H9 (cell line): ENCODE measurements at regions not wholly inside any gene's neighbourhood (a gene's known extent, or its start where the extent isn't known, plus 50 kb on each side); places are given as distances from the start of the nearest gene placed in this dataset.

Experiments
- DNase-seq: peaks from one replicate; pipeline ENCODE4 v3.0.0-alpha.2; 2017
- H2AFZ ChIP-seq: one replicate; pipeline ENCODE4 v1.6.1; 2013; ENCODE audit warnings: mild to moderate bottlenecking, low read length, control low read depth, moderate library complexity
- H2AK5ac ChIP-seq: 2 replicates; pipeline ENCODE4 v1.6.1; 2013; ENCODE audit warnings: low read length, control low read depth, mixed read lengths; ENCODE audit not compliant: insufficient read length
- H2BK120ac ChIP-seq: one replicate; pipeline ENCODE4 v1.6.1; 2013; ENCODE audit warnings: low read depth, mild to moderate bottlenecking, low read length, control low read depth, inconsistent platforms; ENCODE audit not compliant: poor library complexity, severe bottlenecking
- H2BK12ac ChIP-seq: 2 replicates; pipeline ENCODE4 v1.6.1; 2013; ENCODE audit warnings: low read length, control low read depth, mixed read lengths, low read depth; ENCODE audit not compliant: insufficient read length
- H2BK15ac ChIP-seq: 2 replicates; pipeline ENCODE4 v1.6.1; 2013; ENCODE audit warnings: low read depth, low read length, control low read depth
- H2BK20ac ChIP-seq: one replicate; pipeline ENCODE4 v1.6.1; 2013; ENCODE audit warnings: low read depth, mild to moderate bottlenecking, low read length, control low read depth, inconsistent platforms; ENCODE audit not compliant: poor library complexity, severe bottlenecking
- H2BK5ac ChIP-seq: 2 replicates; pipeline ENCODE4 v1.6.1; 2013; ENCODE audit warnings: low read length, control low read depth, mixed read lengths; ENCODE audit not compliant: insufficient read length
- H3K14ac ChIP-seq: 2 replicates; pipeline ENCODE4 v1.6.1; 2013; ENCODE audit warnings: low read length, control low read depth; ENCODE audit not compliant: insufficient read depth
- H3K18ac ChIP-seq: 2 replicates; pipeline ENCODE4 v1.6.1; 2013; ENCODE audit warnings: low read depth, mild to moderate bottlenecking, mixed read lengths, low read length, control low read depth; ENCODE audit not compliant: insufficient read length
- H3K23ac ChIP-seq: 2 replicates; pipeline ENCODE4 v1.6.1; 2013; ENCODE audit warnings: low read length, control low read depth, mixed read lengths, low read depth; ENCODE audit not compliant: insufficient read length
- H3K23me2 ChIP-seq: 2 replicates; pipeline ENCODE4 v1.6.1; 2013; ENCODE audit warnings: low read depth, mild to moderate bottlenecking, mixed read lengths, low read length, control low read depth; ENCODE audit not compliant: insufficient read length, poor library complexity, severe bottlenecking
- H3K27ac ChIP-seq: 2 replicates; pipeline ENCODE4 v1.5.1; 2013; ENCODE audit warnings: low read length, control low read depth, mixed read lengths, low read depth; ENCODE audit not compliant: insufficient read length
- H3K27me3 ChIP-seq: 2 replicates; pipeline ENCODE4 v1.6.1; 2013; ENCODE audit warnings: low read length, control low read depth, inconsistent platforms; ENCODE audit not compliant: insufficient read depth
- H3K4ac ChIP-seq: 2 replicates; pipeline ENCODE4 v1.6.1; 2013; ENCODE audit warnings: low read depth, mild to moderate bottlenecking, control low read depth, inconsistent platforms, low read length, moderate library complexity
- H3K4me1 ChIP-seq: 2 replicates; pipeline ENCODE4 v1.6.1; 2013; ENCODE audit warnings: low read length, control low read depth, inconsistent platforms; ENCODE audit not compliant: insufficient read depth
- H3K4me2 ChIP-seq: 2 replicates; pipeline ENCODE4 v1.6.1; 2013; ENCODE audit warnings: low read length, control low read depth, mixed read lengths; ENCODE audit not compliant: insufficient read length, insufficient read depth
- H3K56ac ChIP-seq: 2 replicates; pipeline ENCODE4 v1.6.1; 2013; ENCODE audit warnings: low read depth, mild to moderate bottlenecking, mixed read lengths, low read length, control low read depth; ENCODE audit not compliant: insufficient read length
- H3K79me1 ChIP-seq: 2 replicates; pipeline ENCODE4 v1.6.1; 2013; ENCODE audit warnings: low read depth, mild to moderate bottlenecking, moderate library complexity, low read length, control low read depth, inconsistent platforms; ENCODE audit not compliant: insufficient read depth, poor library complexity, severe bottlenecking
- H3K79me2 ChIP-seq: 2 replicates; pipeline ENCODE4 v1.6.1; 2013; ENCODE audit warnings: low read length, control low read depth, inconsistent platforms; ENCODE audit not compliant: insufficient read depth
- H3K9ac ChIP-seq: 2 replicates; pipeline ENCODE4 v1.6.1; 2013; ENCODE audit warnings: low read length, control low read depth, mixed read lengths; ENCODE audit not compliant: insufficient read length; ENCODE audit errors: extremely low read depth
- H3K9me3 ChIP-seq: one replicate; pipeline ENCODE4 v1.6.1; 2013; ENCODE audit warnings: low read depth, low read length, inconsistent platforms; ENCODE audit not compliant: control insufficient read depth
- H3T11ph ChIP-seq: one replicate; pipeline ENCODE4 v1.6.1; 2013; ENCODE audit warnings: mild to moderate bottlenecking, low read length, control low read depth, inconsistent platforms
- H4K20me1 ChIP-seq: one replicate; pipeline ENCODE4 v1.6.1; 2013; ENCODE audit not compliant: control insufficient read depth, insufficient read length, insufficient read depth
- H4K5ac ChIP-seq: 2 replicates; pipeline ENCODE4 v1.6.1; 2013; ENCODE audit warnings: low read depth, mild to moderate bottlenecking, mixed read lengths, low read length, control low read depth; ENCODE audit not compliant: insufficient read length
- H4K8ac ChIP-seq: replicated peaks from 2 replicates; pipeline ENCODE4 v1.6.1; 2013; ENCODE audit warnings: low read length, control low read depth, mixed read lengths, low read depth; ENCODE audit not compliant: insufficient read length
- H4K91ac ChIP-seq: 2 replicates; pipeline ENCODE4 v1.6.1; 2013; ENCODE audit warnings: low read depth, mild to moderate bottlenecking, moderate library complexity, mixed read lengths, low read length, control low read depth; ENCODE audit not compliant: insufficient read length
- H3K27ac Mint-ChIP-seq, 3 experiments: 2 replicates in 2 of 3; 3 replicates in 1 of 3; pipeline ENCODE4 v1.8.0; 2020 to 2021; ENCODE audit warnings: mixed read lengths in 3 of 3, mild to moderate bottlenecking in 1 of 3, moderate library complexity in 1 of 3
- H3K27me3 Mint-ChIP-seq: 2 replicates; pipeline ENCODE4 v1.8.0; 2021; ENCODE audit warnings: low read depth, mild to moderate bottlenecking, moderate library complexity, mixed read lengths
- H3K36me3 Mint-ChIP-seq, 3 experiments: 2 replicates in 2 of 3; 3 replicates in 1 of 3; pipeline ENCODE4 v1.8.0; 2020 to 2021; ENCODE audit warnings: low read depth in 3 of 3, mixed read lengths in 3 of 3; ENCODE audit not compliant: insufficient read depth in 1 of 3
- H3K4me1 Mint-ChIP-seq, 2 experiments: 2 replicates each; pipeline ENCODE4 v1.8.0; 2020; ENCODE audit warnings: mixed read lengths in 2 of 2
- H3K4me3 Mint-ChIP-seq, 2 experiments: 2 replicates in 1 of 2; 3 replicates in 1 of 2; pipeline ENCODE4 v1.8.0; 2020 to 2021; ENCODE audit warnings: mild to moderate bottlenecking in 2 of 2, mixed read lengths in 2 of 2, moderate library complexity in 1 of 2
- H3K9me3 Mint-ChIP-seq, 2 experiments: 2 replicates in 1 of 2; 3 replicates in 1 of 2; pipeline ENCODE4 v1.8.0; 2020; ENCODE audit warnings: mild to moderate bottlenecking in 2 of 2, mixed read lengths in 2 of 2, moderate library complexity in 1 of 2
- CTCF ChIP-seq: fragments of 200-600 bp; sonication (generic); conservative IDR thresholded peaks from 3 replicates; pipeline ENCODE4 v1.8.0; 2021; ENCODE audit warnings: antibody characterized with exemption, mild to moderate bottlenecking
- WGBS: extraction: QIAGEN DNeasy Blood & Tissue Kit; methylation state at CpG from one replicate; pipeline ENCODE4 v1.1.7; 2013; ENCODE audit warnings: missing lambda C conversion rate, low lambda C conversion rate, mixed read lengths; ENCODE audit not compliant: insufficient read length; ENCODE audit errors: extremely low coverage; 5-methylcytosine and 5-hydroxymethylcytosine counted together

- Histone ChIP-seq H3K14ac (no peak overlapping the region), H2BK20ac (no peak overlapping the region), H2AFZ (no peak overlapping the region), H4K91ac (no peak overlapping the region), H4K20me1 (no peaks in the 10 kb centered on the region), H3K79me2 (no peaks in the 10 kb centered on the region), H3K4me2 (no peak overlapping the region), H3K18ac (no peak overlapping the region), H2BK15ac (no peak overlapping the region), H4K5ac (no peak overlapping the region), H3K4ac (no peak overlapping the region), H3K79me1 (no peaks in the 10 kb centered on the region), H4K8ac (no peak overlapping the region), H3K23me2 (no peaks in the 10 kb centered on the region), H3K9ac (no peak overlapping the region), H3K4me1 (no peaks in the 10 kb centered on the region; the same call in 1 of the 2 replicates), H2BK120ac (no peak overlapping the region), H2BK12ac (no peak overlapping the region), H2AK5ac (no peak overlapping the region), H3K27me3 (no peaks in the 10 kb centered on the region), H2BK5ac (no peak overlapping the region), H3T11ph (no peak overlapping the region), H3K9me3 (no peaks in the 10 kb centered on the region), H3K27ac (no peak overlapping the region), H3K23ac (no peak overlapping the region), H3K56ac (no peak overlapping the region)
- WGBS = no CpG with 5 or more reads among the region's 3 CpGs
- DNase-seq = no peak
- H3K27me3 Mint-ChIP-seq = no peaks in the 10 kb centered on the region
- no peak overlapping the region for H3K4me3 Mint-ChIP-seq
- H3K4me1 Mint-ChIP-seq = peaks cover 3% of the 10 kb centered on the region in 2 experiments; a peak in 1 of 4 replicates
- H3K36me3 Mint-ChIP-seq = peaks cover 0 to 10% (median 0%) of the 10 kb centered on the region in 3 experiments; a peak in 2 of 7 replicates
- TF ChIP-seq CTCF = no peak
- H3K9me3 Mint-ChIP-seq = peaks cover 4 to 8% of the 10 kb centered on the region in 2 experiments; a peak in 3 of 5 replicates
- H3K27ac Mint-ChIP-seq = no peak overlapping the region
Measured at GRCh38 chr5:82851471-82851870, 225.7 kb downstream of the TMEM167A start.
